ENCODE measurements at regions not wholly inside any gene's neighbourhood (a gene's known extent, or its start where the extent isn't known, plus 50 kb on each side); places are given as distances from the start of the nearest gene placed in this dataset.

DNA sequence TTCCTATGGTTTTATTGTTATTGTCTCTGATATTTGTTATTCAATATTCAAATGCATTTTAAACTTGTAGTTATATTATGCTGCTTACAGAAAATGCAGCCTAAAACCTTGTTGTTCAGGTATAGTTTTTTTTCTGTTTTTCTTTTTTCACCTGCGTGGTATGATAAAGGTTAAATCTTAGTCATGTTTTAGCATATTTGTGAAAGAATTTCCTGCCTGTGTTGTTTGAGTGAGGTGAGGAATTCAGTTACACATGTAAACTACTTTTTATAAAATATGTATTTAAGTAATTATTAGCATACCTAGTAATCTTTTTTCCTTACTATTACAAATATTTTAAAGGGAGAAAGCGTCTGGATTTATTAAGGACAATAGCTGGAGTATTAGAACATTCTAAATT, 90.0 kb upstream of the NAALADL2 start:
- no peak for TF ChIP-seq POLR2AphosphoS5 (IDR thresholded peaks at IDR 0.05; ENCODE audit: low read depth, low read length)
- TF ChIP-seq TAF1 (IDR thresholded peaks at IDR 0.05; ENCODE audit: borderline replicate concordance, insufficient read depth, low read length): no peak
- TF ChIP-seq SIN3A (IDR thresholded peaks at IDR 0.05; ENCODE audit: borderline replicate concordance, insufficient read depth, low read length): no peak
- TF ChIP-seq FOXP2 (optimal IDR thresholded peaks at IDR 0.05; ENCODE audit: borderline replicate concordance, extremely low read depth, extremely low read length, insufficient read depth): no peak
- TF ChIP-seq, protein P1, sequence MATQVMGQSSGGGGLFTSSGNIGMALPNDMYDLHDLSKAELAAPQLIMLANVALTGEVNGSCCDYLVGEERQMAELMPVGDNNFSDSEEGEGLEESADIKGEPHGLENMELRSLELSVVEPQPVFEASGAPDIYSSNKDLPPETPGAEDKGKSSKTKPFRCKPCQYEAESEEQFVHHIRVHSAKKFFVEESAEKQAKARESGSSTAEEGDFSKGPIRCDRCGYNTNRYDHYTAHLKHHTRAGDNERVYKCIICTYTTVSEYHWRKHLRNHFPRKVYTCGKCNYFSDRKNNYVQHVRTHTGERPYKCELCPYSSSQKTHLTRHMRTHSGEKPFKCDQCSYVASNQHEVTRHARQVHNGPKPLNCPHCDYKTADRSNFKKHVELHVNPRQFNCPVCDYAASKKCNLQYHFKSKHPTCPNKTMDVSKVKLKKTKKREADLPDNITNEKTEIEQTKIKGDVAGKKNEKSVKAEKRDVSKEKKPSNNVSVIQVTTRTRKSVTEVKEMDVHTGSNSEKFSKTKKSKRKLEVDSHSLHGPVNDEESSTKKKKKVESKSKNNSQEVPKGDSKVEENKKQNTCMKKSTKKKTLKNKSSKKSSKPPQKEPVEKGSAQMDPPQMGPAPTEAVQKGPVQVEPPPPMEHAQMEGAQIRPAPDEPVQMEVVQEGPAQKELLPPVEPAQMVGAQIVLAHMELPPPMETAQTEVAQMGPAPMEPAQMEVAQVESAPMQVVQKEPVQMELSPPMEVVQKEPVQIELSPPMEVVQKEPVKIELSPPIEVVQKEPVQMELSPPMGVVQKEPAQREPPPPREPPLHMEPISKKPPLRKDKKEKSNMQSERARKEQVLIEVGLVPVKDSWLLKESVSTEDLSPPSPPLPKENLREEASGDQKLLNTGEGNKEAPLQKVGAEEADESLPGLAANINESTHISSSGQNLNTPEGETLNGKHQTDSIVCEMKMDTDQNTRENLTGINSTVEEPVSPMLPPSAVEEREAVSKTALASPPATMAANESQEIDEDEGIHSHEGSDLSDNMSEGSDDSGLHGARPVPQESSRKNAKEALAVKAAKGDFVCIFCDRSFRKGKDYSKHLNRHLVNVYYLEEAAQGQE (IDR thresholded peaks at IDR 0.05; ENCODE audit: insufficient read depth in 1 of 2, low read depth in 2 of 2, low read length in 2 of 2): no peak

GRCh38 chr3:174775603-174776002, 83.5 kb upstream of the NAALADL2 start:
- no peak for TF ChIP-seq FOXP2 (optimal IDR thresholded peaks at IDR 0.05; ENCODE audit: borderline replicate concordance, extremely low read depth, extremely low read length, insufficient read depth)

DNA sequence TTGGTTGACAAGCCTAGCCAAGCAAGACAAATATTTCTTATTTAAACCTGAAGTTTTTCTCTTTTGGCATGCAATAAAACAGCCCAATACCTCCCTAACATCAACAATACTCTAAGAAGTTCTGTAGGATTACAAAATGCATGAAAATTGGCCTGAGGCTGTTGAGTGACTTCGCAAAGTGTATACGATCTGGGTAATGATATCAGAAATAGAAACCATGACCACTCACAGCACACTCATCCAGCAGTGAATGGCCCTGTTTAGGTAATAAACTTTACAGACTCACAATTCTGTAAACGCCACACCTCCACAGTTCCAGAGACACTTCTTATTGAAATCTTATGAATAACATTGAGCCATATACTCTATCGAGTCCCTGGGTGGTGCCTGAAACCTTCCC, 83.0 kb upstream of the NAALADL2 start:
- no peak for TF ChIP-seq TAF1 (IDR thresholded peaks at IDR 0.05; ENCODE audit: borderline replicate concordance, insufficient read depth, low read length)

GRCh38 chr3:174776636-174777035, 82.5 kb upstream of the NAALADL2 start:
- TF ChIP-seq, protein P1 (IDR thresholded peaks at IDR 0.05; ENCODE audit: insufficient read depth in 1 of 2, low read depth in 2 of 2, low read length in 2 of 2): no peak
- TF ChIP-seq POLR2AphosphoS5 (IDR thresholded peaks at IDR 0.05; ENCODE audit: low read depth, low read length) (no peak), TAF1 (IDR thresholded peaks at IDR 0.05; ENCODE audit: borderline replicate concordance, insufficient read depth, low read length) (no peak), FOXP2 (optimal IDR thresholded peaks at IDR 0.05; ENCODE audit: borderline replicate concordance, extremely low read depth, extremely low read length, insufficient read depth) (no peak), SIN3A (IDR thresholded peaks at IDR 0.05; ENCODE audit: borderline replicate concordance, insufficient read depth, low read length) (no peak)

GRCh38 chr3:174777813-174778212, 81.3 kb upstream of the NAALADL2 start:
- TF ChIP-seq SIN3A (IDR thresholded peaks at IDR 0.05; ENCODE audit: borderline replicate concordance, insufficient read depth, low read length): no peak

DNA sequence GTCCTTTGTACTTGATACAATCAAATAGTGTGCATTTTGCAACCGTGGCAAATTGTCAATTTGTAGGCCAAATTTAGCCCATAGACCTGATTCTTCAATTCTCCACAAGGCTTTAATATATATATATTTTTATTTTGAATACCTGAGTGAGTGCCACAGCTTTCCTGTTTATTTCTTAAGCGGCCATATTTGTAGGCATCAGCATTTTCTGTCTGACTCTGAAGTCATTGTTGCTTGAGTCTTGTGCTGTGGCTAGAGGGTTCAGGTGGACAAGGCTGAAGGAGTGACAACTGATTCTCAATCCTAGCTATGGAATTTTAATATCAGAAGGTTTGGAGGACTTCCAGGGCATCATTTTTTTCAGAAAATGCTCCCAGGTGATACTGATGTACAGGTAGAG, 75.6 kb upstream of the NAALADL2 start:
- TF ChIP-seq POLR2AphosphoS5 (IDR thresholded peaks at IDR 0.05; ENCODE audit: low read depth, low read length) (no peak), SIN3A (IDR thresholded peaks at IDR 0.05; ENCODE audit: borderline replicate concordance, insufficient read depth, low read length) (no peak), FOXP2 (optimal IDR thresholded peaks at IDR 0.05; ENCODE audit: borderline replicate concordance, extremely low read depth, extremely low read length, insufficient read depth) (no peak), TAF1 (IDR thresholded peaks at IDR 0.05; ENCODE audit: borderline replicate concordance, insufficient read depth, low read length) (no peak)
- TF ChIP-seq, protein P1 (IDR thresholded peaks at IDR 0.05; ENCODE audit: insufficient read depth in 1 of 2, low read depth in 2 of 2, low read length in 2 of 2): no peak

GRCh38 chr3:174784206-174784934, 74.8 kb upstream of the NAALADL2 start:
- TF ChIP-seq, protein P1 (IDR thresholded peaks at IDR 0.05; ENCODE audit: insufficient read depth in 1 of 2, low read depth in 2 of 2, low read length in 2 of 2): no peak
- no peak for TF ChIP-seq FOXP2 (optimal IDR thresholded peaks at IDR 0.05; ENCODE audit: borderline replicate concordance, extremely low read depth, extremely low read length, insufficient read depth)
- TF ChIP-seq TAF1 (IDR thresholded peaks at IDR 0.05; ENCODE audit: borderline replicate concordance, insufficient read depth, low read length): no peak
- no peak for TF ChIP-seq SIN3A (IDR thresholded peaks at IDR 0.05; ENCODE audit: borderline replicate concordance, insufficient read depth, low read length)
- TF ChIP-seq POLR2AphosphoS5 (IDR thresholded peaks at IDR 0.05; ENCODE audit: low read depth, low read length): no peak
